GM06990 (cell line): ENCODE measurements at regions not wholly inside any gene's neighbourhood (a gene's known extent, or its start where the extent isn't known, plus 50 kb on each side); places are given as distances from the start of the nearest gene placed in this dataset.

Experiments
- DNase-seq: peaks from one replicate; pipeline ENCODE4 v3.0.0-alpha.2; 2011; ENCODE audit not compliant: insufficient read length; ENCODE audit errors: extremely low read depth
- H3K27me3 ChIP-seq: replicated peaks from 2 replicates; pipeline ENCODE4 v1.6.0; 2011; ENCODE audit warnings: low read length; ENCODE audit not compliant: control insufficient read depth, insufficient read depth
- H3K36me3 ChIP-seq: 2 replicates; pipeline ENCODE4 v1.5.1; 2011; ENCODE audit warnings: low read length; ENCODE audit not compliant: control insufficient read depth, insufficient read depth
- H3K4me3 ChIP-seq: replicated peaks from 2 replicates; pipeline ENCODE4 v1.5.1; 2011; ENCODE audit warnings: low read depth, mild to moderate bottlenecking, control low read depth, low read length
- TF ChIP-seq, protein P1 (sequence below): IDR thresholded peaks from 2 replicates; pipeline ENCODE4 v1.5.1; 2011; ENCODE audit warnings: low read length, control low read depth, mild to moderate bottlenecking, inconsistent platforms; ENCODE audit not compliant: insufficient read depth, poor library complexity, severe bottlenecking

GRCh38 chr13:92991692-92992091 lies 234.9 kb upstream of the GPC6 start:
- Histone ChIP-seq H3K27me3 (no peaks in the 10 kb centered on the region), H3K4me3 (no peak overlapping the region), H3K36me3 (no peaks in the 10 kb centered on the region)
- no peak for DNase-seq
- TF ChIP-seq, protein P1, sequence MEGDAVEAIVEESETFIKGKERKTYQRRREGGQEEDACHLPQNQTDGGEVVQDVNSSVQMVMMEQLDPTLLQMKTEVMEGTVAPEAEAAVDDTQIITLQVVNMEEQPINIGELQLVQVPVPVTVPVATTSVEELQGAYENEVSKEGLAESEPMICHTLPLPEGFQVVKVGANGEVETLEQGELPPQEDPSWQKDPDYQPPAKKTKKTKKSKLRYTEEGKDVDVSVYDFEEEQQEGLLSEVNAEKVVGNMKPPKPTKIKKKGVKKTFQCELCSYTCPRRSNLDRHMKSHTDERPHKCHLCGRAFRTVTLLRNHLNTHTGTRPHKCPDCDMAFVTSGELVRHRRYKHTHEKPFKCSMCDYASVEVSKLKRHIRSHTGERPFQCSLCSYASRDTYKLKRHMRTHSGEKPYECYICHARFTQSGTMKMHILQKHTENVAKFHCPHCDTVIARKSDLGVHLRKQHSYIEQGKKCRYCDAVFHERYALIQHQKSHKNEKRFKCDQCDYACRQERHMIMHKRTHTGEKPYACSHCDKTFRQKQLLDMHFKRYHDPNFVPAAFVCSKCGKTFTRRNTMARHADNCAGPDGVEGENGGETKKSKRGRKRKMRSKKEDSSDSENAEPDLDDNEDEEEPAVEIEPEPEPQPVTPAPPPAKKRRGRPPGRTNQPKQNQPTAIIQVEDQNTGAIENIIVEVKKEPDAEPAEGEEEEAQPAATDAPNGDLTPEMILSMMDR, result no peak

DNA sequence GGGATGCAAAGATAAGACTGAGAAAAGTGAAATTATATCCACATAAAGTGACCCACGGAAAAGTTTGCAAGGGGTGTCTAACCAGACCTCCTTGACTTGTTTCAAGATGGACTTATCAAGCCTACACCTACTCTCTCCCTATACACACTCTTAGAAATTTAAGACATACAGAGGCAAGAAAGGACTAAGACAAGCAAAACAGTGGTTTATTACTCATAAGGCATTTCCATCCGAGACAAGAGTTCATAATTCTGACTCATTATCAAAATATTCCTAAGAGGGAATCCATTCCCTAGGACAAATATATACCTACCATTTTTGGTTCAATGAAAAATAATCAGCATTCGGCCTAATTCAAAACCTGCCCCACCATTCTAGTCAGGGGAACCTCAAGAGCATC lies 232.6 kb upstream of the GPC6 start:
- TF ChIP-seq, protein P1, result no peak
- Histone ChIP-seq H3K4me3 (no peak overlapping the region), H3K27me3 (no peaks in the 10 kb centered on the region), H3K36me3 (no peaks in the 10 kb centered on the region)
- no peak for DNase-seq

GRCh38 chr13:93001866-93002461 lies 224.6 kb upstream of the GPC6 start:
- DNase-seq, result no peak
- TF ChIP-seq, protein P1, result no peak
- Histone ChIP-seq H3K27me3 (no peaks in the 10 kb centered on the region), H3K4me3 (no peak overlapping the region), H3K36me3 (no peaks in the 10 kb centered on the region)

- Histone ChIP-seq H3K27me3 (no peaks in the 10 kb centered on the region), H3K4me3 (no peak overlapping the region), H3K36me3 (no peaks in the 10 kb centered on the region)
- no peak for DNase-seq
- TF ChIP-seq, protein P1, result no peak
Observed at GRCh38 chr13:93003531-93003930, 223.1 kb upstream of the GPC6 start.

- no peaks in the 10 kb centered on the region for H3K27me3 ChIP-seq
- DNase-seq, result no peak
- no peaks in the 10 kb centered on the region for H3K36me3 ChIP-seq
- TF ChIP-seq, protein P1, result peak; percentile 8
- H3K4me3 ChIP-seq, result no peak overlapping the region
Observed at GRCh38 chr13:93004919-93005318, 221.7 kb upstream of the GPC6 start.

GRCh38 chr13:93007928-93008327 lies 218.7 kb upstream of the GPC6 start:
- no peaks in the 10 kb centered on the region for H3K27me3 ChIP-seq
- TF ChIP-seq, protein P1, result no peak

More at GRCh38 chr13:93007928-93008327, 218.7 kb upstream of the GPC6 start:
- DNase-seq, result no peak
- Histone ChIP-seq H3K36me3 (no peaks in the 10 kb centered on the region), H3K4me3 (no peak overlapping the region)
